HG03432 (cell line): ENCODE measurements at regions not wholly inside any gene's neighbourhood (a gene's known extent, or its start where the extent isn't known, plus 50 kb on each side); places are given as distances from the start of the nearest gene placed in this dataset.
"Not testable (repeated sequence)": the region's sequence is repeated elsewhere in the genome, so short reads cannot be mapped to it uniquely, and the experiment has no call there.

Experiments
- ATAC-seq: cut with Tn5 transposase; IDR thresholded peaks from one replicate; pipeline ENCODE4 v1.9.1; 2021; ENCODE audit warnings: mild to moderate bottlenecking, moderate library complexity; ENCODE audit not compliant: unreplicated experiment

DNA sequence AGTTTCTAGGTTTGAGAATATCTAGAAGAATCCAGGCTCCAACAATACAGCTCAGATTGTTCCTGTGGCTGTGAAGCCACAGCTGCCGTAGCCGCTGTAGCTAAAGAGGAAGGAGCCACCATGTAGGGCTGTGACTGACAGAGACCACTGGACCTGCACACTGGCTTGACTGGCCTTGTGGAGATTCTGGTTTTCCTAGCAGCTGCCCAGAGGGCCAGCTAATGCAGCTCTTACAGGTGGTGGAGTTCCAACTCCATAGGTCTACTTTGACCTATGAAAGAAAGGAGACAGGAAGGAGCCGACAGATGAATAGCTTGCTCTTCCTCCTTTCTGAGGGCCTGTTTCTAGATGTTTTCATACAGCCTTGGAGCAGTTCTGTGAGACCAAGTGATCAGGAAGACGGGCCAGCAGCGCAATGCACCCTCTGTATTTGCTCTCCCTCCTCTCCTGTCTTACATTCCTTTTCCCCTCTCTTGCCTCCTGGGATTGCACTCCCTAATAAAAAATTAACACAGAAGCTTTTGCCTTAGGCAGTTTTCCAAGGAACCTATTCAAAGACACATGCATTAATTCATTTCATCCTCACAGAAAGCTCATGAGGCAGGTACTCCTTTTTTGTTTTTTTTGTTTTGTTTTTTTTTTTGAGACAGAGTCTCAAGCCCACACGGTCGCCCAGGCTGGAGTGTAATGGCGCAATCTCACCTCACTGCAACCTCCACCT, 51.8 kb upstream of the MYB start:
- peak; percentile 53 for ATAC-seq

DNA sequence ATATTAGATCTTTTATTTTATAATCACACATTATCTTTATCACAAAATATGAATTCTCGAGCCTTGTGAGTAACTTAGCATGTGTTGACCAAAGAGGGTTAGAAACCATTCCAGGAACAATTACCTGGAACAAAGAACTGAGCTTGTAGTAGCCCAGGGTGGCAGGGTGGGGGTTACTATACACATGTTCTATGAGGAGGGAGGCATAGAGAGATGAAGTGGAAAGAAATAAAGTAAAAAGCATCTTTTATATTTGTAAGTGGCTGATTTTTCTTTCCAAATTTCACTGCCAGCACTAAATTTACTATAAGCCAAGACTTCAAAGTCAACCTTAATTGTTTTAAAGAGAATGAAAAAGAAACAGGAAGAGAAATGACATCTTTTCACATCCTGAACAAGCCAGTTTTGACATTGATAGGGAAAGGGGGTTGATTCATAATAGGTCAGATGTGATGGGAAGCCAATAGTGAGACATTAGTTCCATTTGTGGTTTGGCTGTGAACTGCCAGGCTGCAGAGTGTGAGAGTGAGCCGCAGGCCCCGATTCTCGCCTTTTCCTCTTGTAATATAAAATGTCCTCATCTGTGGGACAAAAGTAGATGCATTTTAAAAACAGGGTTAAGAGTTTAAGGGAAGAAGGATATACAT, 52.7 kb upstream of the MYB start:
- ATAC-seq = peak; percentile 95

DNA sequence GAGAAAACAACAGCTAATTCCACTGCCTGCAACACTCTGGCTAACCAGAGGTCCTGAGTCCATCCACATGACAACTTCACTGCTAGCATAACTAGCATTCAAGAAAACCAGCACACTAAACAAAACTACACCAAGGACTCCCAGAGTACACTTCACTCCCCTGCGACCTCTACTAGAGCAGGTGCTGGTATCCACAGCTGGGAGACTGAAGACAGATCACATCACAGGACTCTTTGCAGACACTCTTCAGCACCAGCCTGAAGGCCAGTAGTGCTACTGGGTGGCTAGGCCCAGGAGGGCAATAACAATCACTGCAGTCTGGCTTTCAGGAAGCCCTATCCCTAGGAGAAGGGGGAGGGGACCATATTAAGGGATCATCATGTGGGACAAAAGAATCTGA, 54.4 kb upstream of the MYB start:
- no peak for ATAC-seq

DNA sequence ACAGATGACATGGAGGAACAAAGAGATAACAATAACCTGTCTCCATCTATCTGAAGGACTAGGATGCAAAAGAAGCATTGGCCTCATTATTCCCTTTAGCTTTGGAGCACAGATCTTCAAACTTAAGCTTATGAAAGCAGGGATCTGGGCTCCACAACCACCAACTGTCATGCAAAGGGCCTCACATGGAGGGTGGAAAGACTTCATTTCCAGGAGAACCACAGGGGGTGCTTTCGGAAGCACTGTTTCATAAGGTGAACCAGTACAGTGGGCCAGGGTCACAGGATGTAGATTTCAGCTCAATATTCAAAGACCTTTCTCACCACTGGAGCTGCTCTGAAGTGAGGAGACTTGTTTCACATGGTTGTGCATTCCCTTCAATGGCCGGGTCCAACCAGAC, 55.1 kb upstream of the MYB start:
- no peak for ATAC-seq

DNA sequence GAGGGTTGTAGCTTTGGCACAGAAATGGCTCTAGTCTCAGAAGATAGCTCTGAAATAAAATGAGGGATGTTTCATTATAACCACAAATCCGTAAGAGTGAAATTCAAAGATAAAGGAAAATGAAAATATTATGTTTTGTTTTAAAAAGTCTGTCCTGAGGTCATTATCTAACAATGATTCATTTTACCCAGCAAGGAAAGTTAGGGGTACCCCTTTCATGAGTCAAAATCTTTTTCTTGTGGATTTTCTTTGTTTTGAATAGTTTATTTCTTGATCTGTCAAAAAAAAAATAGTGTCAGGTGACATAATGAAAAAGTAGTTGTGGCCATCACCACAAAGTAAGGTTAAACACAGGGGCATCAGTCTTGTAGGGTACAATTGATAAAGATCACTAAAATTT, 59.7 kb upstream of the MYB start:
- no peak for ATAC-seq

DNA sequence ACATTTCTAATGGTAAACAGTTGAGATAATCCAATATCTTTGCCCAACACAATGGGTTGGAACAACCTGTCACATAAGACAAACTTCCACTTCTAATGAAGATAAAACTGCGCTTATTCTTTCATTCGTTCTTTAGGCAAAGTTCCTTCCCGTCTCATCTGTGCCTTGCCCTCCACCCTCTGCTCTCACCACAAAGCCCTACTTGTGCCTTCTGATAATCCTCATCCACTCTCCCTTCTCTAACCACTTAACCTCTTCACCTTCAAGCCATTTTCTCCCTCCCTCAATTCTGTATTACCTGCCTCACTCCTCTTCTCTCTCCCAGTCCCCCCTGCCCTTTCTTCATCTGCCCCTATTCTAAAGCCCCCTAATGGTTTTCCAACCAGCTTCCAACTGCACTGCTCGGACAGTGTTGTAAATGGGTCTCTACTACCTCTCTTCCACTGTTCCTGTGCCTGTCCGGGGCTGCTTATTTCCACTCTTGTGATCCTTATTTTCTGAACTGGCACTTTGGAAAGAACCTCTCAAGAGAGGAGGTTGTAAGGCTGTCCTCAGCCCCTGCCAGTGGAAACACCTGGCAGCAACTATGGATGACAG, 62.9 kb upstream of the MYB start:
- ATAC-seq = no peak

DNA sequence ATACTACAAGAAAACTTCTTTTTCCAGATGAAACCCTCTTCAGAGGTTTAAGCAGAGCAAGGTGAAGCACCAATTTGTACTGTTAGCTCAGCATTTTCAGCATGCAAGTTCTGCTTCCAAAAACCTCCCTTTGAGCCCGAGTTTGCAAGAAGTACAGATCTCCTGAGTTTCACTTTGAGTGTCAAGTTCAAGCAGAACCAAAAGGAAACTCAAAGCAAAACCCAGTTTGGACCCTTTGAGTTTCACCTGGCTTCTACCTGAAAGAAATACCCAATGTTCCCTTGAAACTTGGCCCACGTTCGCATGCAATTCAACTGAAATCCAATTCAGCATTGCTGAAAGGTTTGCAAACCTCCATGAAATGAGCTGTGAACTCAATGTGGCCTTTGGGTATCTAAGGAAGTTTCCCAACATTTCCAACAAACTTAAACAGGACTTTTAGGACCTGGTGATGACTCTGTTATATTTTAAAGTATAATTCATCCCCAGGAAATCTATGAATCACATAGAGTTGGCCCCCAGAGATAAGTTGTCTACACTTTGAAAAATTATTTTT, 62.9 kb upstream of the HBS1L start:
- ATAC-seq = no peak

DNA sequence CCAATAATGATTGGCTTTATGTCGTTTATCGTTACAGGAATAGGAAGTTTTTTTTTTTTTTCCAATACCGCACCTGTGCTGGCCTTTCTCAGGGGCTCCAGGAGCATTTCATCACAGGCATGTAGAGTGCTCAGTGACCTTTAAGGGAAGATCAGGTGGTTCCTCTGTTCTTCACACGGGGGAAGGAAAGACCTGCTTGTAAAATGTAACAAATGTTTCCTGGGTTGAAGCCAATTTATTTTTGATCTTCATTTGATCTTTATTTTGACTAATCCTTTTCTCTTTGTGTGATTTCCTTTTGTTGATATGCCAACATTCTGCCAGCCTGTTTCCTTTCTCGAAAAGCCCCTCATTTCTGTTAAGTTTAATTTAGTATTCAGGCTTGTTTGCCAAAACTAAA, 61.9 kb upstream of the HBS1L start:
- no peak for ATAC-seq

DNA sequence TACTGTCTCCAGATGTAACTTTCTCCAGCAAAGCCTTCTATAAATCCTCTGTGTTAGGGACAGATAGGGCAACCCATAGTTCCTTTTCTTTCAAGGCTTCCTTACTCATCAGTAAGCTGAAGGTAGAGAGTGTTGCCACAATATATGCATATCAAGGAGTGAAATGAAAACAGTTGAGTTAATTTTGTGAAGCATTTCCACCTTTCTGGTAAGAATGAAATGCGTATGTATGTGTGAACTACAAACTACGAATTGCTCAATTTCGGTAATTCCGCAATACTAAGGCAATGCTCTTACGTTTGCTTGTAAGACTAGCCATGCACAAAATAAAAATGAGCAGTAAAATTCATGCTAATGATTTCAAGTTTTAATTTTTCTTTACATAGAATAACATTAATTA, 61.2 kb upstream of the HBS1L start:
- ATAC-seq = no peak

DNA sequence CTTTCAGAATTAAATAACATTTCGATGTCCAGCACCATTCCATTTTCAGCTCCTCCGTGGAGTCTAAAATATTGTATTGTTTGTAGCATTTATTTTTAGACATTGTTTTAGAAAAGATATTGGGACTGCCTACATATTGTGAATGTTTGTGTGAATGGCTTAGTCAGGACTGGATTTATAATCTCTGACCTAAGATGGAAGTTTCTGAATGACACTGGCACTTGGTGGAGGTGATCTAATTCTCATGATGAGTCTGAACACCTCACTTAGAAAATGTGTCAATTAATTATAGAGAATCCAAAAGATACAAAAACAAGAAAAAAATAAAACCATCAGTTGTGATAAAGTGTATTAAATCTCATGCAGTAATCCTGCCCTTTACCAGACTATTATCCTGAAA, 60.8 kb upstream of the HBS1L start:
- ATAC-seq = no peak

DNA sequence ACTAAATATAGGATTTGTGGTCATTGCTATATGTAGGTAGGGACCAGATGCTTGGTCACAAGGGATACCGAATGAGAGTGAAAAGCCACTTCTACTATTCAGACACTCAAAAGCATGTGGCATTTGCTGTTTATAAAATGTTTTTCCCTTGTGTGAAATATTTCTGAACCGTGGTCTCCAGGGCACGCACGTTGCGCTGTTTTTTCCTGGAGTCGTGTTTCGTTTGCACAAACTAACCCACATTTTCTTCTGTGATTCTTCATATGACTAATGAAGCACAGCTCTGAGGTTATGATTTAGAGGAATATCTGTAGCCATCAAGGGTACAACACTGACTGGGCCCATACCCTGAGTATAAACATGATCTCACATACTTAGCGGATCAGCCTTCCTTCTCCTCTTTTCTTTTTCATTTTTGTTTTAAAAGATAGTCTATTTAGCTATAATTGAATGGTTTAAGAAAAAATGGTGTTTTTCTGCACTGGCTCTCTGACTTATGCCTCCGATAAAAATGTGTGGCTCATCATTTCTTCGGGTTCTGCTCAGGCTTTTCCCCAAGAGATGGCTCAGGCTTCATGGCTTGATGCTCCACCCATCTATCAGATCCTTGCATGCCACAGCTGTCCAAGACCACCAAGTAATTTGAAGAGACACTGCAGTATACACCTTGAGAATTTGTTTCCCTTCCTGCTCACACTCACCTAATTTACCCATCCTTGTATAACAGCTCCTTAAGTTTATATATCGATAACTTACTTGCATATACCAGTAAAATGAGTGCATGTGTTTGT, 59.9 kb upstream of the HBS1L start:
- peak; percentile 82 for ATAC-seq

DNA sequence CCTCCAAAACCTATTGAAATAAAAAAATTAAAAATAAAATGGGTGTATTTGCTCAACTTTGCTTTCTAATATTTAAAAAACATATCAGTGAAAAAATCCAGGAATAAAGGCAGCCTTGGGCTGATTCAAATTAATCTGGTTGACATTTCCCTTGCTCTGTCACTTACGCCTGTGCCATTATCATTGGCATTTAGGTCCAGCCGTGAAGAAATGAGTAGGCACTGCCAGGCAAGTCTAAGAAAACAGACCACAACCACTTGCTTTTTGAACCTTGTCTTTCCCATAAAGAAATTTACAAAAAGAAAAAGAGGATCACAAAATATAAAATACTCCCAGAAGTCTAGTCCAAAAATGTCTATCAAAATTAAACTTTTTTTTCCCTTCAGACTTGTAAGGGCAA, 59.2 kb upstream of the HBS1L start:
- ATAC-seq = no peak

DNA sequence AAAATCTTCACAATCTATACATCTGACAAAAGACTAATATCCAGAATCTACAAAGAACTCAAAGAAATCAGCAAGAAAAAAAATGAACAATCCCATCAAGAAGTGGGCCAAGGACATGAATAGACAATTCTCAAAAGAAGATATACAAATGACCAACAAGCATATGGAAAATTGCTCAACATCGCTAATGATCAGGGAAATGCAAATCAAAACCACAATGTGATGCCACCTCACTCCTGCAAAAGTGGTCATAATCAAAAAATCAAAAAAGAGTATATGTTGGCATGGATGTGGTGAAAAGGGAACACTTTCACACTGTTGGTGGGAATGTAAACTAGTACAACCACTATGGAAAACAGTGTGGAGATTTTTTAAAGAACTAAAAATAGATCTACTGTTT, 58.3 kb upstream of the HBS1L start:
- not testable (repeated sequence) for ATAC-seq

DNA sequence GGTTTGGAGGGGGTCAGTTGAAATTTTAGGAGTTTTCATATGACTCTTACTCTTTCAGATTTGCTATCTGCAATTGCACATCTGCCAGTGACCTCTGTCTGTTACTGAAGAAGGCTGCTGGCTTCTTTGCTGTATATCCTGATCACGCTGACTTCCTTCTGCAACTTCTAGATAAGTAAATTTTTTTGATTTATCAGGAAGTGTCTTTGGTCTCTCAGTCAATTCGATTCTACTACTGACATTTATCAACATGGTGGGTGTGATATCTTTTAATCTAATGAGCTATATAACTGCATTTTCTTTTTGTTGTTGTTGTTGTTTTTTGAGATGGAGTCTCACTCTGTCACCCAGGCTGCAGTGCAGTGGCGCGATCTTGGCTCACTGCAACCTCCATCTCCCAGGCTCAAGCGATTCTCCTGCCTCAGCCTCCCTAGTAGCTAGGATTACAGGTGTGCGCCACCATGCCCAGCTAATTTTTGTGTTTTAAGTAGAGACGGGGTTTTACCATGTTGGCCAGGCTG, 55.7 kb upstream of the HBS1L start:
- not testable (repeated sequence) for ATAC-seq

DNA sequence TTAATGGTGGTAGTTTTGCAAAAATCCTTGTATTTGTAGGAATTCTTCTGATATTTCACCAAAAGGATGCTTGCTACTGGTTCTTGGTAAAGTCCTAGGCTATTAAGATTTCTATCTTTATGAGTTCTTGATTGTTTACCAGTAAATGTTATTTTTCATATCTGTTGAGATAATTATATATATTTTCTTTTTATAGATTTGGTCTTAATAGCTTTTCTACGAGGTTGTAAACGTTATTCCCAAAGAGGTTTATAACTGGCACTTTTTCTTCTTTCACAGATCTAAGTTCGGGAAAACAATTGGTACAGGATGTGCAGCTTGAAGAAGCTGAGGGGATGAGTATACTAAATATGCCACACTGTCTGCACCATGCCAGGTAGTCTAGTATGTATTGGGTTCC, 55.1 kb upstream of the HBS1L start:
- no peak for ATAC-seq

DNA sequence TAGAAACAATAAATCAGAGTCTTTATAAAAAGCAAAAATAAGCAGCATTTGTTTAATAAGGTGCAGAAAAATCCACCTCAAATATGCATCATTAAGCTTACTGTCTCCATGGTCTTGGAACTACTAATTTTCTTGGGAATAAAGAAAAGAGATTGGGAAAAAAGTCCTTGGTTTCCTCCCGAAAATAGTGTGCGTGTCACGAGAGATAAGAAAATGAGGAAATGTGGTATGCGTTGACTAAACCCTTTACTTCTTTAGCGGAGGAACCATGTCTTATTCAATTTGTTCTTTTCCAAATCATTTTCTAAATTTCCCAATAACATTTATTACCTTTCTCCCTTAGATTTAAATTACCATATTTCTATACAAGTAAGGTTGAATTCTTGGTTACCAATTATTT, 54.1 kb upstream of the HBS1L start:
- ATAC-seq = no peak

DNA sequence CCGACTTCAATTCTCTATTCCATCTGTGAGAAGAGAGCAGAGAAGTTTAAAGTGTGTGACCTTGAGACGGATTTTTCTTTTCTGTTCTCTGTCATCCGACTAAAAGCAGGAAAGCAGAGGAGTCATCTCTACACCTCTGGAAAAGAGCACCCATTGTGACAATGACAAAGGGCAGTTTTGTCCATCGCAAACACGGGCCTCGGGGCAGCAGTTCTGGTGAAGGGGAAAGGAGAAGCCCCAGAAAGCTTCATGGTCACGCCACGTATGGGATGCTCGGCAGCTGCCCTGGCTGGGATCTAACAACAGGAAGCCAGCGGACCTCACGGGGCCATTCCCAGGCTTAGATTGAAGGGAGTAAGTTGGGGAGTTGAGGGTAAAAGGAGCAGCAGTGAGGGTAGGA, 52.0 kb upstream of the HBS1L start:
- no peak for ATAC-seq

DNA sequence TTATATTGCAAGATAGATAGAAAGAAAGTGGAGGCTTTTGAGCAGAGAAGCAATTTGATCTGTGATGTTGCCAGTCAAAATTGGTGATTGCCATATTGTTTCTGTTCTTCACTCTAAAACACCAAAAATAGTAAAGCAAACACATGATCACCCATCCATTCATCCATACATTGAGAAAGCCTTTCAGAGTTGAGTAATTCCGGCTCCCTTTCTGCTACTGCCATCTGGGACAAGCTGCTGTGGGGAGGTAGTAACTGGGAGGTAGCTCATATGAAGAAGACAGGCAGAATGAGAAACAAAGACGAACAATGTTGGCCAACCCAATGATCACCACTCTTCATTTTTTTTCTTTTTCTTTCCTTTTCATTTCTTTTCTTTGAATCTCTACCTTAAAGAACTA, 51.1 kb upstream of the HBS1L start:
- ATAC-seq = no peak

DNA sequence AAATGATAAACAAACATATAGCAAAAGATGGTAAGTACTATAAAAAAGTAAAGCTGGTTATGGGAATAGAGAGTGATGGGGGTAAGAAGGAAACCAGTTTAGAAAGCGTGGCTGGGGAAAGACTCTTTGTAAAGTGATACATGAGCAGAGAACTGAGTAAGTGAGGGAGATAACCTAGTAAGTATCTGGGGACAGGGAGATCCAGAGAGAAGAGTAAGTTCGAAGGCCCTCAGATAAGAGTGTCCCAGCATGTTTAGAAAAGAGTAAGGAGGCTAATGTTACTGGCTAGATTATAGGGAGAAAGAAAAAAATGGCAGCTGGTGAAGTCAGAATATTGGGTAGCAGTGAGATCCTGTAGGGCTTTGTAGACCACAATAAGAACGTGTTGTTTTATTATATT, 50.7 kb upstream of the HBS1L start:
- no peak for ATAC-seq
